ENCODE measurements at regions not wholly inside any gene's neighbourhood (a gene's known extent, or its start where the extent isn't known, plus 50 kb on each side); places are given as distances from the start of the nearest gene placed in this dataset.

GRCh38 chr2:180306346-180306745, 299.2 kb upstream of the CWC22 start:
- Histone ChIP-seq H4K5ac (ENCODE audit: insufficient read length, low read depth, low read length) (no peak overlapping the region), H3K9ac (ENCODE audit: extremely low read depth, insufficient read length, low read length) (no peak overlapping the region), H2BK12ac (ENCODE audit: insufficient read length, low read depth, low read length) (no peak overlapping the region), H2BK15ac (ENCODE audit: low read depth, low read length) (no peak overlapping the region), H3K79me2 (ENCODE audit: insufficient read depth, low read length) (no peaks in the 10 kb centered on the region), H3K23ac (ENCODE audit: insufficient read length, low read depth, low read length) (no peak overlapping the region), H2AFZ (ENCODE audit: low read length) (no peak overlapping the region), H3K4me1 (ENCODE audit: insufficient read depth, low read length) (no peaks in the 10 kb centered on the region), H3K9me3 (ENCODE audit: control insufficient read depth, low read depth, low read length) (no peaks in the 10 kb centered on the region), H2BK20ac (ENCODE audit: low read depth, low read length, poor library complexity, severe bottlenecking) (no peak overlapping the region), H4K20me1 (ENCODE audit: control insufficient read depth, insufficient read depth, insufficient read length) (no peaks in the 10 kb centered on the region), H3K27ac (ENCODE audit: insufficient read length, low read depth, low read length) (no peak overlapping the region), H3K56ac (ENCODE audit: insufficient read length, low read depth, low read length) (no peak overlapping the region), H3K4ac (ENCODE audit: low read depth, low read length) (no peak overlapping the region), H4K91ac (ENCODE audit: insufficient read length, low read depth, low read length) (no peak overlapping the region), H3K14ac (ENCODE audit: insufficient read depth, low read length) (no peak overlapping the region), H2BK5ac (ENCODE audit: insufficient read length, low read length) (no peak overlapping the region), H3T11ph (ENCODE audit: low read length) (no peak overlapping the region), H2AK5ac (ENCODE audit: insufficient read length, low read length) (no peak overlapping the region), H3K23me2 (ENCODE audit: insufficient read length, low read depth, low read length, poor library complexity, severe bottlenecking) (no peaks in the 10 kb centered on the region), H3K4me2 (ENCODE audit: insufficient read depth, insufficient read length, low read length) (no peak overlapping the region), H3K27me3 (ENCODE audit: insufficient read depth, low read length) (no peaks in the 10 kb centered on the region), H3K18ac (ENCODE audit: insufficient read length, low read depth, low read length) (no peak overlapping the region), H2BK120ac (ENCODE audit: low read depth, low read length, poor library complexity, severe bottlenecking) (no peak overlapping the region), H4K8ac (replicated peaks; ENCODE audit: insufficient read length, low read depth, low read length) (no peak overlapping the region), H3K79me1 (ENCODE audit: insufficient read depth, low read depth, low read length, poor library complexity, severe bottlenecking) (no peaks in the 10 kb centered on the region)
- no peak for DNase-seq
- no CpG with 5 or more reads among the region's 2 CpGs for WGBS (ENCODE audit: extremely low coverage, insufficient read length, low lambda C conversion rate)
- H3K4me3 Mint-ChIP-seq, result no peak overlapping the region
- peaks cover 3% of the 10 kb centered on the region in 2 experiments; a peak in 1 of 4 replicates for H3K4me1 Mint-ChIP-seq
- no peaks in the 10 kb centered on the region; a peak in 1 of 7 replicates for H3K36me3 Mint-ChIP-seq (ENCODE audit: insufficient read depth in 1 of 3, low read depth in 3 of 3)
- H3K27ac Mint-ChIP-seq, result no peak overlapping the region
- peaks cover 4% of the 10 kb centered on the region in 2 experiments; a peak in 3 of 5 replicates for H3K9me3 Mint-ChIP-seq
- no peaks in the 10 kb centered on the region for H3K27me3 Mint-ChIP-seq (ENCODE audit: low read depth)
- TF ChIP-seq CTCF (conservative IDR thresholded peaks at IDR 0.05), result no peak

All from H9 (cell line).